Activated B cell treated with CpG ODN at 0.5 μM for 24 hours (primary cell): ENCODE measurements at regions not wholly inside any gene's neighbourhood (a gene's known extent, or its start where the extent isn't known, plus 50 kb on each side); places are given as distances from the start of the nearest gene placed in this dataset.
"Not testable (repeated sequence)": the region's sequence is repeated elsewhere in the genome, so short reads cannot be mapped to it uniquely, and the experiment has no call there.

ENCODE experiments used
- ATAC-seq: fragments of 200-7000 bp; cut with Tn5 transposase; one replicate; pipeline ENCODE4 v1.10.0; 2021; ENCODE audit warnings: low read depth, mild to moderate bottlenecking, moderate library complexity
- CTCF ChIA-PET: fragments of 350-600 bp; sonication (Branson Sonifier 250); formaldehyde crosslinking; loops from one replicate; lab custom pipeline; 2021; ENCODE audit warnings: antibody characterized with exemption; lab: Charles Lee
- POLR2A ChIA-PET: fragments of 350-600 bp; sonication (Branson Sonifier 250); formaldehyde crosslinking; loops from one replicate; lab custom pipeline; 2021; ENCODE audit warnings: antibody characterized with exemption; lab: Charles Lee
- DNase-seq: peaks from one replicate; pipeline ENCODE4 v3.0.0; 2022
- H3K27ac Mint-ChIP-seq: one replicate; pipeline ENCODE4 v1.8.0; 2020; ENCODE audit warnings: mixed read lengths
- H3K27me3 Mint-ChIP-seq: one replicate; pipeline ENCODE4 v1.8.0; 2021; ENCODE audit warnings: mixed read lengths
- H3K36me3 Mint-ChIP-seq: one replicate; pipeline ENCODE4 v1.8.0; 2021; ENCODE audit warnings: low read depth, mixed read lengths
- H3K4me1 Mint-ChIP-seq: one replicate; pipeline ENCODE4 v1.8.0; 2021; ENCODE audit warnings: mixed read lengths
- H3K4me3 Mint-ChIP-seq: one replicate; pipeline ENCODE4 v1.8.0; 2020; ENCODE audit warnings: mild to moderate bottlenecking, mixed read lengths
- H3K9me3 Mint-ChIP-seq: one replicate; pipeline ENCODE4 v1.8.0; 2020; ENCODE audit warnings: mixed read lengths
- intact Hi-C: fragments of 100-400 bp; cut with micrococcal nuclease; formaldehyde crosslinking; loops from one replicate; pipeline ENCODE4 v1.15.1; 2024
- TF ChIP-seq, protein P1 (sequence below): fragments of 200-600 bp; IDR thresholded peaks from one replicate; pipeline ENCODE4 v1.8.0; 2022; ENCODE audit warnings: antibody characterized with exemption, mild to moderate bottlenecking

DNA sequence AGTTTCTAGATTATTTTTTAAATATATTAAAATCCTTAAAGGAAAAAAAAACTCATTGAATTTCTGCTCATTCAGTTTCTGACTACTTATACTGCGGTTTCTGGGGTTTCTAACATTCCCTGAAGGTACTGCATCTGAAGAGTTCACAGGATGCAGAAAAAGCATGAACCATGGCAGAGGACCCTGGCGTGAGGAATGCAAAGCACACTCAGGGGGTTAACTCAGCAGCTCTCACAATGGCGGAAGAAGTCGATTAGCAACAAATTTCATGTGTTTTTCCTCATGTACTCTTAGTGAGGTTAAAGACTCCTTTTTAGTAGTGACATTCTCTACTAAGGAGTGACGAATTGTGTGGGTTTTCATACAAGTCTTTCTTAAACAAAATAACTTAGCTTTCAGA is 975.6 kb downstream of the NCAM2 start:
- ATAC-seq = no peak
- H3K27me3 Mint-ChIP-seq = no peaks in the 10 kb centered on the region
- H3K9me3 Mint-ChIP-seq = no peaks in the 10 kb centered on the region
- H3K4me1 Mint-ChIP-seq = no peaks in the 10 kb centered on the region
- intact Hi-C loops = no loop called here
- TF ChIP-seq, protein P1, sequence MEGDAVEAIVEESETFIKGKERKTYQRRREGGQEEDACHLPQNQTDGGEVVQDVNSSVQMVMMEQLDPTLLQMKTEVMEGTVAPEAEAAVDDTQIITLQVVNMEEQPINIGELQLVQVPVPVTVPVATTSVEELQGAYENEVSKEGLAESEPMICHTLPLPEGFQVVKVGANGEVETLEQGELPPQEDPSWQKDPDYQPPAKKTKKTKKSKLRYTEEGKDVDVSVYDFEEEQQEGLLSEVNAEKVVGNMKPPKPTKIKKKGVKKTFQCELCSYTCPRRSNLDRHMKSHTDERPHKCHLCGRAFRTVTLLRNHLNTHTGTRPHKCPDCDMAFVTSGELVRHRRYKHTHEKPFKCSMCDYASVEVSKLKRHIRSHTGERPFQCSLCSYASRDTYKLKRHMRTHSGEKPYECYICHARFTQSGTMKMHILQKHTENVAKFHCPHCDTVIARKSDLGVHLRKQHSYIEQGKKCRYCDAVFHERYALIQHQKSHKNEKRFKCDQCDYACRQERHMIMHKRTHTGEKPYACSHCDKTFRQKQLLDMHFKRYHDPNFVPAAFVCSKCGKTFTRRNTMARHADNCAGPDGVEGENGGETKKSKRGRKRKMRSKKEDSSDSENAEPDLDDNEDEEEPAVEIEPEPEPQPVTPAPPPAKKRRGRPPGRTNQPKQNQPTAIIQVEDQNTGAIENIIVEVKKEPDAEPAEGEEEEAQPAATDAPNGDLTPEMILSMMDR = no peak
- H3K27ac Mint-ChIP-seq = no peak overlapping the region
- POLR2A ChIA-PET = no interaction called here
- H3K4me3 Mint-ChIP-seq = no peak overlapping the region
- CTCF ChIA-PET = no interaction called here
- DNase-seq = no peak
- no peaks in the 10 kb centered on the region for H3K36me3 Mint-ChIP-seq

DNA sequence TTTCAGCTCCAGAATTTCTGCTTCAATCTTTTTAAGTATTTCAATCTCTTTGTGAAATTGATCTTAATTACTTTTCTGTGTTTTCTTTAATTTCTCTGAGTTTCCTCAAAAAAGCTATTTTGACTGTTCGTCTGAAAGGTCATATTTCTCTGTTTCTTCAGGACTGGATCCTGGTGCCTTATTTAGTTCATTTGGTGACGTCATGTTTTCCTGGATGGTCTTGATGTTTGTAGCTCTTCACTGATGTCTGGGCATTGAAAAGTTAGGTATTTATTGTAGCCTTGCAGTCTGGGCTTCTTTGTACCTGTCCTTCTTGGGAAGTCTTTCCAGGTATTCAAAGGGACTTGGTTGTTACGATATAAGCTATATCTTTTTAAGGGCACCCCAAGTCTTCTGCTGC is 998.7 kb downstream of the NCAM2 start:
- no peak overlapping the region for H3K4me3 Mint-ChIP-seq
- no peak for ATAC-seq
- TF ChIP-seq, protein P1 = no peak
- ChIA-PET POLR2A (no interaction called here), CTCF (no interaction called here)
- intact Hi-C loops = no loop called here
- H3K27me3 Mint-ChIP-seq = no peaks in the 10 kb centered on the region
- no peak for DNase-seq
- H3K4me1 Mint-ChIP-seq = no peaks in the 10 kb centered on the region
- no peak overlapping the region for H3K27ac Mint-ChIP-seq
- peaks cover 9% of the 10 kb centered on the region for H3K9me3 Mint-ChIP-seq
- no peaks in the 10 kb centered on the region for H3K36me3 Mint-ChIP-seq

DNA sequence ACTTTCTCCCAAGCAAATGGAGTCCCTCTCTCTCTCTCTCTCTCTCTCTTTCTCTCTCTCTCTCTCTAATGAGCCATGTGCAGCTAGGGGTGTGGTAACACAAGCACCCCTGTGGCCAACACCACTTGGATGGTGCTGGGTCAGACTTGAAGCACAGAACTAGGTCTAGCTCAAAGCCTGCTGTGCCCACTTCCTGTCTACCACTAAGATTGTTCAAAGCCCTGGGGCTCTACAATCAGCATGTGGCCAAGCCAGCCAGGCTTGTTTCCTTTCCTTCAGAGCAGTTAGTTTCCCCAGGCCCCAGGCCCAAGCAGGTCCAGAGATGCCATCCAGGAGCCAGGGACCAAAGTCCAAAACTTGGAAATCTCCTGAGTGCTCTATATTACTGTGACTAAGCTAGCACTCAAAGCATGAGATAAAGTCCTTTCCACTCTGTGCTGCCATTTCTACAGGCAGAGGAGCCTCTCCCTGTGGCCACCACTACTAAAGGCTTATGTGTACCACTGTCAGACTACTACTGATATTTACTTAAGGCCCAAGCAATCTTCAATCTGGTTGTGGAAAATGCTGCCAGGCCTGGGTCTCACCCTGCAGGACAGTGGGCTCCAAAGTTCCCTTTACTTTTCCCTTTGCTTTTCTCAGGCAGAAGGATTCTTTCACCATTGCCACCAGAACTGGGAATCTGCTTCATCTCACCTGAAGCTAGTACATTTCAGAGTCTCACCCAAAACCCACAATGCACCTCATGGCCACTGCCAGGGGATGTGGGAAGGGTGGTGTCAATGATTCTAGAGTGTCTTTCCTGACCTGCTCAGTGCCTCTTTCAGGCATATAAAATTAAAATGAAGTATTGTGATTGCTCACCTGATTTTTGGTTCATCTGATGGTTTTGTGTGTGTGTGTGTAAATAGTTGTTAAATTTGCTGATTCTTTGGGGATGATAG is 999.5 kb downstream of the NCAM2 start:
- DNase-seq (no peak), ATAC-seq (no peak)
- Mint-ChIP-seq H3K27me3 (no peaks in the 10 kb centered on the region), H3K9me3 (peaks cover 9% of the 10 kb centered on the region), H3K27ac (no peak overlapping the region), H3K4me1 (no peaks in the 10 kb centered on the region), H3K4me3 (no peak overlapping the region), H3K36me3 (no peaks in the 10 kb centered on the region)
- CTCF ChIA-PET = no interaction called here
- TF ChIP-seq, protein P1 = no peak
- intact Hi-C loops = no loop called here
- POLR2A ChIA-PET = no interaction called here

DNA sequence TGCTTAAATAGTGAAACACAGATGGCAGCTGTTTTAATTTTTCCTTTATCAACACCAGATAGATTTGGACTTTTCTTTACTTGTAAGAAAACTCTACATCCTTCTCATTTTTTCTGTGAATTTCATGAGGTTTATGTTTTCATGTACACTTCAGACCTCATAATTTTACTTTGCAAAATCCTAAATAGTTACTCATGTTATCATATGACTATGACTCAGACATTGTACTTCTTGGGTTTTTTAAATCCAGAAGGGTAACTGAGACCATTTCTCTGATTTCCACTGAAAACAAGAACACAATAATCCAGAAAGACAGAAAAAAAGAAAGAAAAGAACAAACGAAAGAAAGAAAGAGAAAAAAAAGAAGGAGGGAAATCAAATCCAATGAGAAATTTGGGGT is 1021.6 kb downstream of the NCAM2 start:
- DNase-seq (no peak), ATAC-seq (no peak)
- ChIA-PET CTCF (no interaction called here), POLR2A (no interaction called here)
- intact Hi-C loops = no loop called here
- Mint-ChIP-seq H3K27me3 (no peaks in the 10 kb centered on the region), H3K27ac (no peak overlapping the region), H3K36me3 (no peaks in the 10 kb centered on the region), H3K4me1 (no peaks in the 10 kb centered on the region), H3K4me3 (no peak overlapping the region), H3K9me3 (peaks cover 2% of the 10 kb centered on the region)
- TF ChIP-seq, protein P1 = no peak

DNA sequence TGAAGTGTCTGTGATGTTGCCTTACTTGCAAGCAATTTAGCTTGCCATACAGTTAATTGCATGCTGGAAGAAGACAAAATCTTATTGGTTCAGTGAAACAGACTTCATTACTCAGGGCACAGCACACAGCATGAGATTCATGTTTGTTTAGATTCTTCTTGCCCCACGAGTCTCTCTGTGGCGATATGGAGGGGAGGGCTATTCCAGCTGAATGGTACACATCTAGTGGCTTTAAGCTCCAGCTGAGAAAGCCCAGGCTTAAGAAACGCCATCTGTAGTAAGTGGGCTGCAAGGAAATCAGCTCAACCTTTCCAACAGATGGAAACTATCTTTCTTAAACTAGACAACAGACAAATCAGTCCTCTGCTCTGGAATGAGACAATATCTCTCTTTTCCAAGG is 1022.0 kb downstream of the NCAM2 start:
- POLR2A ChIA-PET = no interaction called here
- Mint-ChIP-seq H3K36me3 (no peaks in the 10 kb centered on the region), H3K27ac (no peak overlapping the region), H3K27me3 (no peaks in the 10 kb centered on the region), H3K9me3 (peaks cover 2% of the 10 kb centered on the region), H3K4me3 (no peak overlapping the region), H3K4me1 (no peaks in the 10 kb centered on the region)
- DNase-seq (no peak), ATAC-seq (no peak)
- intact Hi-C loops = no loop called here
- TF ChIP-seq, protein P1 = no peak
- CTCF ChIA-PET = no interaction called here

DNA sequence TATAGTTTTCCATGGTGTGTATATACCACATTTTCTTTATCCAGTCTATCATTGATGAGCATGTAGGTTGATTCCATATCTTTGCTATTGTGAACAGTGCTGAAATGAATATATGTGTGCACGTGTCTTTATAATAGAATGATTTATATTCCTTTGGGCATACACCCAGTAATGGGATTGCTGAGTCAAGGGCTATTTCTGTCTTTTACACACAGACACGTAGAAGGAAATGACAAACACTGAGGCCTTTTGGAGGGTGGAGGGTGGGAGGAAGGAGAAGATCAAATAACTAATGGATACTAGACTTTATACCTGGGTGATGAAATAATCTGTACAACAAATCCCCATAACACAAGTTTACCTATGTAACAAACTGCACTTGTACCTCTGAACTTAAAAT is 1025.7 kb downstream of the NCAM2 start:
- CTCF ChIA-PET, H3K27ac Mint-ChIP-seq, H3K4me3 Mint-ChIP-seq, intact Hi-C loops, POLR2A ChIA-PET, ATAC-seq, H3K9me3 Mint-ChIP-seq, DNase-seq, H3K27me3 Mint-ChIP-seq, H3K36me3 Mint-ChIP-seq, H3K4me1 Mint-ChIP-seq: not testable (repeated sequence)
